CD4-positive, alpha-beta T cell treated with Interleukin-6 for 4 hours (primary cell): ENCODE measurements at regions not wholly inside any gene's neighbourhood (a gene's known extent, or its start where the extent isn't known, plus 50 kb on each side); places are given as distances from the start of the nearest gene placed in this dataset.

ENCODE experiments used
- DNase-seq: peaks from one replicate; pipeline ENCODE4 v3.0.0-alpha.2; 2020; ENCODE audit warnings: mixed read lengths

DNA sequence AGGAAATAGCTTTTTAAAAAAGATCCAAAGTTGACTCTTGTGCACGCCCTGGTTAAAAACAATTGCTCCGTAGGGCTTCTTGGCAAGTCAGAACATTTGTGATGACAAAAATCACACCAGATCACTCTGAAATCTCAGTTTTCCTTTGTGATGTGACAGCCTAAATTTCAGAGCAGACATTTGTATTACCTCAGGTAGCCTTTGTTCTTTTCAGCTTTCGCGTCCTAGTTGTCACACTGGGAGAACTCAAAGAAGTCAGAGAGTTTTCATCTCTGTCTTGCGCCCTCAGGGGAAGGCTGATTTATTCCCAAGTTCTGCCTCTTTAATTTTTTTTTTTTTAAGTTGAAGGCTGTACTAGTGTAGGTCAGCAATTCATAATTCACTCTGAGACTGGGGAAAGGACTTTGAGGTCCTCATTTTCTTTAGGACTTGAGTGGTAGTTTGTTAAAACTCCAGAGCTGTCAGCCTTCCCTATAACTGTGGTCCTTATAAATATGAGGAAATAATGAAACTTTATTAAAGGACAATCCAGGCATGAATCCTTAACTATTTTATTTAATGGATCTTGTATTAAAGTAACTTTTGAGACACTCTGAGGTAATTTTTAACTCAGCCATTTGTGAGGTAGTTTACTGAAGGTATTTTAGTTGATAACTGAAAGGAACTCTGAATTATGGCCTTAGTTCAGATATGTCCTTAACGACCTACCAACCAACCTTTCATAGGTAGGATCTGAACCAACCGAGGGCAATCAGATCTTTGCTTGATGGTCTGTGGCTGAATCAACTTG lies 525.1 kb upstream of the FAM98A start:
- no peak for DNase-seq

DNA sequence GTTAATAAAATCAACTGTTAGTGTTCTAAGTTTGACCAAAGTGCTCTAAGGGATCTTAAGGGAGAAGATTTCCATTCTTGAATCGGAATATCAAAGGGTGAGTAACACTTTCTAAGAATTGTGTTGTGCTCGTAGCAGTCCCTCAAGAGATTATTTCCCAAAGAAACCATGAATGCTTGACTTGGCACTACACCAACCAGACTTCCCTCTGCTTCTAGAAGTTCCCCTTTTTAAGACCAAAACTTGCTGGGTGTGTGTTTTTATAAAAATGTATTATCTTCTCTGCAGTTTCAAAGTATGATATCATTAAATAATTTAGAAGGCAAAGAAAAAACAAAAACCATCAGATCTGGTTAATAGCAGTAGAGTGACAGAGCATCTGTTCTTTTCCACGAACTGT lies 522.0 kb upstream of the FAM98A start:
- DNase-seq, result no peak

DNA sequence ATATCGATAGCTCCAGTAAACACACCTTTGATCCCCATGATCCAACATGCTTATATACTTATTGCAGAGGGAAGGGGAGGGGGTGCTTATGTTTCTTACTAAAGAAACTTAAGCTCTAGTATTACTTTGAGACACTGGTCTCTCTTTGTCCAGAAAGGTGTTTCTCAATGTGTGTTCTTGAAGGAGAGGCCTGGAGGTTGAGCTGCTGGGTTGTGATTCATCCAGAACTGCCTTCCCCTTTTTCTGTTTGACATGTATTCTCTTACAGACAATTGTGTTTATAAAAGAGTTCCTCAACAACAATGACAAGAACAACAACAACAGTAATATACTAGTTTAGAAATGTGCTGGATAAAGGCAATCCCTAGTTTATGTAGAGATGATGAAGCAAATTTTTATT lies 516.0 kb upstream of the FAM98A start:
- DNase-seq, result no peak

DNA sequence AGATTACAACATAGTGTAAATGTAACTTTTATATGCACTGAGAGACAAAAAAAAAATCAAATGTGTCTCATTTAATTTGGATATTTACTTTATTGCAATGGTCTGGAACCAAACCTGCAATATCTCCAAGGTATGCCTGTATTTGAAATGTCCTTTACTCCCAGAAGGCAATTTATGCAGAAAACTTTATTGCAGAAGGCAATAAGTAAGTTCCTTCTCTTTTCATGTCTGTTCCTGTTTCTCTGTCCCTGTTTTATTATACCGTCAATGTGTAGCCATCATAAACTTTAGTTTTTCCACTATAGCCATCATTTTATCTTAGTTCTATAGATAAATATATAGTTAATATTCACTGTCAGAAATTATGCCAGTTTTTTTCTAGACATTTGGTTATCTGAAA lies 513.1 kb upstream of the FAM98A start:
- no peak for DNase-seq

DNA sequence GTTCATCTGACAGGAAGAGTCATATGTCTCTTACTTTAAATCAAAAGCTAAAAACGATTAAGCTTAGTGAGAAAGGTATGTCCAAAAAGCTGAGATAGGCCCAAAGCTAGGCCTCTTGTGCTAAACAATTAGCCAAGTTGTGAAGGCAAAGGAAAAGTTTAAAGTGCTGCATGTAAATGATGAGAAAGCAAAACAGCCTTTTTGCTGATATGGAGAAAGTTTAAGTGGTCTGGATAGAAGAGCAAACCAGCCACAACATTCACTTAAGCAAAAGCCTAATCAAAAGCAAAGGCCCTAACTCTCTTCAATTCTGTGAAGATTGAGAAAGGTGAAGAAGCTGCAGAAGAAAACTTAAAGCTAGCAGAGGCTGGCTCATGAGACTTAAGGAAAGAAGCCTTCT lies 511.3 kb upstream of the FAM98A start:
- DNase-seq, result no peak

DNA sequence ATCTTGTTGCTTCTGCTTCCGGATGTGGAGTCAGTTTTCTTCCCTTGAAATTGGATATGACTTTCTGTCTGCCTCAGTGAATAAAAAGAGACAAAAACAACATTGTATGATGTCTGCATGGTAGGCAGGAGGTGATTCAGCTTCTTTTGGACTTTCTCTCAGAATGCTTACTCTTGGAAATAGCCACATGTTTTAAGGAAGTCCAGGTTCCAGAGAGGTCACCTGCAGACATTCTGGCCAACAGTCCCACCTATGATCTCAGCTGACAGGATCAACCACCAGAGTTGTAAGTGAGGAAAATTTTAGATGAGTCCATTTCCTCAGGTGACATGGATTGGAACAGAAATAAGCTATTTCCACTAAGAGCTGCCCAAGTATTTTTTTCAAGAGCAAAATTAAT lies 508.7 kb upstream of the FAM98A start:
- no peak for DNase-seq

DNA sequence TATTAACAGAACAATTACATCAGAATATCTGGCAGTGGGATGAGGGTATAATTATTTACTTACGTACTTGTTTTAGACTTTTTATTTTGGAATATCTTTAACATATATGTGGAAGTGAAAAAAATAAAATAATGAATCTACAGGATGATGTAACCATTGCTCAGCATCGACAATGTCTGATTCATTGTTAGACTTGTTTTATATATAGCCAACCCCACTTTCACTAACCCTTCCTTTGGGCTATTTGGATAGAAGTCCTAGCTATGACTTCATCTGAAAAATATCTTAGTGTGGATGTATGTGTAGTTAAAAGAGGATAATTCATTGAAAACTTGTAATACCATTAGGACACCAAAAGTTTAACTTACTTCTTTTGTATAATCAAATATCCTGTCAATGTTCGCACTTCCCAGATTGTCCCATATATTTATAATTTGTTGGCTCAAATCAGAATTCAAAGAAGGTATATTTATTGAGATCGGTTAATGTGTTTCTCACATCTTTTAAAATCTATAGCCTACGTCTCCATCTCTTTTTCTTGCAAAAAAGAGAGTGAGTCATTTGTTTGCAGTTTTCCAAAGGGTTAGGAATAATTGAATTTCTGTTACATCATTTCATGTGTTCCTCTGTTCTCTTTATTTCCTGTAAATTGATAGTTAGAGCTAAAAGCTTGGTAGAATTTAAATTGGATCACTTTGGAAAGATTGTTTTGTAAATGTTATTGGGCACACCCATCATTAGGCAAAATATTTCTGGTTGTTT lies 506.1 kb upstream of the FAM98A start:
- DNase-seq, result no peak

DNA sequence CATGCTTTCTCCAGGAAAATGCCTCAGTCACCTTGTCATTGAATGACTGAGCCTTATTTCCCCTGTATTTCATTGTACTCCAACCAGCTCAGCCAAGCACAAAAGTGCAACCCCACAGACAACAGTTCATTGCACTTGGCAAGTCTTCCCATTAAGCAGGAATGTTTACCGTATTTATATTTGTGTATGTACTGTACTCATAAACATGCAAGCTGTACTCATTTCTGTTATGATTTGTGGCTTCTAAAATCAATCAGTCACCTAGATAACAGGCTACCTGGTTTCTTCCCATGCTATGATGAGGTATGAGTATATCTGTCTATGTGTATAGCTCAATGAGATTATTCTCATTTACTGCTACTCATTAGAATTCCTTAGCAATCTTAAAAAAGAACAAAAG lies 505.5 kb upstream of the FAM98A start:
- DNase-seq, result no peak

DNA sequence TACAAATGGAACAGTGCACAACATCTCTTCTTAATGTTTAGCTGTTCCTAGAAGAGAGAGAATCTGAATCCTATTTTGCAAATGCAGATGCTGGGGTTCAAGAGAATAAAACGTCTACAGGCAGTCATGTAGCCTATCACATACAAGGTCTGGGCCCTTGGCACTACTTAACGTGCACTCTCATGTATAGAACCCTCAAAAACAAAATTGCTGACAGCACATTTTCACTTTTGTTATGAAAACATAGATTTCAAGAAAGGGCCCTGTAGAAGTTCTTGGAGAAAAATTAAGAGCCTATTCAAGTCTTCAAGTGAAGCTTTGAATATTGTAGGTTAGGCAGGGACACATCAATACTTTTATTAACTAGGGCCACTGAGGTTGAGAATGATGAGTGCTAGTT lies 504.3 kb upstream of the FAM98A start:
- DNase-seq, result no peak

DNA sequence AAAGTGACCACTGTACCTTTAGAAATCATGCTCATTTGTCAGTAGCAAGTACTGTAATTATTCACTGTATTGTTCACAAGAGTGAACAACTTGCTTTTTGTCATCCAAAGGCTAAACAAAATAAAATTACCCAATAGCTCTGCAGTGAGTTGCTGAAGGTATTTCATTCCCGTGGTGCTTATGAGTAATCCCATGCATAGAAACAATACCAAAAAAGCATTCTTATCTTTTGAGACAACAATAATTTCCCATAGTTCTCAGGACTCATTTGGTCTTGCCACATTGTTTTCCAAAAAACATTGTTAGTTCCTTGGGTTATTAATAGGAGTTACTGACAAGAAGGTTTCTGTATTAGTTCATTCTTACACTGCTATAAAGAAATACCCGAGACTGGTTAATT lies 503.2 kb upstream of the FAM98A start:
- no peak for DNase-seq

DNA sequence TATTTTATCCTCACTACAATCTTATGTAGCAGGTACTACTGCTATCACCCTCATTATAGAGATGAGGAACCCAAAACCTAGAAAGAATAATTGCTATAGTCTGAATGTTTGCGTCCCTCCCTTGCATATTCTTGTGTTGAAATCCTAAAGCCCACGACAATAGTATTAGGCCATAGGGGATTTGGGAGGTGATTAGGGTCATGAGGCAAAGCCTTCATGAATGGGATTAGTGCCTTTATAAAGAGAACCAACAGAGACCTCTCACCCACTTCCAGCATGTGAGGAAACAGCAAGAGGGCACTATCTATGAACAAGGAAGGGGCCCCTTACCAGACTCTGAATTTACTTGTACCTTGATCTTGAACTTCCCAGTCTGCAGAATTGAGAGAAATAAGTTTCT lies 500.3 kb upstream of the FAM98A start:
- DNase-seq, result no peak

DNA sequence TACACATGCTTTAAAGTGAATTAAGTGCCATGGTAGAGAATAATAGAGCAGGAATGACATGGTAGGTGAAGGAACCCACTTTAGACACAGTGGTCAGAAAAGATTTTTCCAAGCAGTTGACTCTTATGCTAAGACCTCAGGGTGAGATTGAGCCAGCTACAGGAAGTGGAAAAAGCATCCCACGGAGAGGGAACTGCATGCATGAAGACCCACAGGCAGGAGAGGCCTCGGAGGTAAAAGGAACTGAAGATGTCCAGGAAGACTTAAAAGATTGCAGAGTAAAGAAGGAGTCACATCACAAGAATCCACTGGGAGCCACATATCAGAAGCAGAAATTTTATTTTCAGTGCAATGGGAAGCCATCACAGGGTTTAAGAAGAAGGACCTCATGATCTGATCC lies 499.2 kb upstream of the FAM98A start:
- DNase-seq, result no peak

DNA sequence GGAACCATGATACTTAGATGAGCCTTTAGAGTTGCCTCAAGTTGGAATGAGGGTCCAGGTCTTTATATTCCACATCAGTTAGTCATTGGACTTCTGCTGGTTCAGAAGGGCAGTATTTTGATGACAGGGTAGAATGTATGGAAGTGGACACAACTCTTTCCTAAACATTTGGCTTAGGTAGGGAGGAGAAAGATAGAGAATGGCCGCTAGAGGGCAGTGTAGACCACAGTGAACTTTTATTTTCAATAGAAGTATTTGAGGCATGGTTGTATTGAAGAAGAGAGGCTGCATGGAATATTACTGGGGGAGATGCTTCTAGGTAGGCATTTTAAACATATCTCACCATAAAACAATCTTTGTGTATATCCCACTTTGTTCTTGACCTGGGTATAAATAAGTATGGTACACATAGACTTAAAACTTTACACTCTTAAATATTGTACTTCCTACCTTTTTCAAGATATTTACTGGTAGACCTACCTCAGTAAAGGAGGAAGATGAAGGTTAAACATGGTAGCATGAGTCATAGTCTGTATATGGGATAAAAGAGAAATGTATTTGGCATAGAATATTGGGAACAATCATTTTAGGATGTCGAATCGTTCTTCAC lies 497.6 kb upstream of the FAM98A start:
- DNase-seq, result peak; percentile 48

DNA sequence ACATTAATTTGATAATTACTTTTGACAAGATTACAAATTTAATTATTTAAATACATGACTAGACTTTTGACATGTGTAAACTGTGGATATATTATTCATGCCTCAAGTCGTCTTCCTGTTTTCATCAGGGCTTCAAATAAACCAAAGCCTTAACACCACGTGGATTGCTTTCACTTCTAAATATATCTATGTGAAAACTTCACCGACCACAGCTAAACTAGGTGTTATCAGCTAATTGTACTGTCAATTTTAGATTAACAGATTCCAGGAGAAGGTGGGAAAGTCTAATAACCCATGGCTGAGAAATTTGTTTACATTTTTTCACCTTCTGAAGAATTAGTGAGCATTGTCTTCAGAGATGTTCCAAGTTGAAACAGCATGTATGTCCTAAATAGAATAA lies 494.7 kb upstream of the FAM98A start:
- DNase-seq, result no peak

DNA sequence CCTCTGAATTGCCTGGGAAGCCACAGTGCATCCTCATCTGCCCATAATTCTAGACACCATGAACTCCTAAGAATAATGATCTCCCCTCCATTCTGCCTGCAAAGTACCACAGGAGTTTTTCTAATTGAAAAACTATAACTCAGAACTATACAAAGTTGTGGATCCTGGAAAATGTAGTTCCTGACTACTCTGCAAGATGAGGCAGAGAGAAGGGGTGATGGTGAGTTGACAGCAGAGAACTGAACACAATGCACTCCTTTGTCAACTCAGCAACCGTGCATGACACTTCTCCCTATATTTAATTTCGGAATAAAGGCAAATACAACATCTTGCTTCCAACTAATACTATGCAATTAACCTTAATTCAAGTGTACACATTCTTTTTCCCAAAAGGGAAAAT lies 471.1 kb upstream of the FAM98A start:
- DNase-seq, result no peak

DNA sequence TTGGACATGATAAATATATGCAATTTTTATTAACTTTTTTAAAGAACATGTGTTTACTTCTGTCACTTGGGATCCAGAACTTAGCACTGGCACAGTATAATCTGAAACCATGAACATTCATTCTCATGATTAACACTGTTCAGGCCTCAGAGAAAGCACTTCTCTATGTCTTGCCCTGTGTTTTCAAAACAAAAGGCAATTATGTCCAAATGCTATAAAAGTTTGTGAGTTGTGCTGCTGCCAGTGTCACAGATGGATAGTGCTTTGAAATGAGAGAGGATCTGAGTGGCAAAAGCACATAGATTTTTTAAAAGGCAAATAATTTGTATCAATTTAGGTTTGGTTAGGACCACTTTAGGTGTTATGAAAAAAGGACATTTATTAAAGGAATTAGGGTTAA lies 470.5 kb upstream of the FAM98A start:
- no peak for DNase-seq

DNA sequence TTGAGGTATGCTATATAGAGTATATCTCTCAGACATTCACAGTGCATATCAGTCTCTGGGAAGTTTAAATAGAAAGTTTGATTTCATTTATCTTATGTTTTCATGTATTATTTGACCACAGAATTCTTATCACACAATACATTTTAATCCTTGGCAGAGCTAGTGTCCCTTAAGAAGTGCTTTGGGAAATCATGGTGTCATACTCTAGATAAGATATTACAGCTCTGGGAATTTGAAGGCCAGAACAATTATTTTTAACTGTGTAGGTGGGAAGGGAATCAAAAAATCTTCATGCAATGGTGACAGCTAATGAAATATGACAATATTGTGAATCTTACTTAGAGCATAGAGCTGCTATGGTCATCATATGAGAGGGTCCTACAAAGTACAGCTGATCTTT lies 451.3 kb upstream of the FAM98A start:
- no peak for DNase-seq

DNA sequence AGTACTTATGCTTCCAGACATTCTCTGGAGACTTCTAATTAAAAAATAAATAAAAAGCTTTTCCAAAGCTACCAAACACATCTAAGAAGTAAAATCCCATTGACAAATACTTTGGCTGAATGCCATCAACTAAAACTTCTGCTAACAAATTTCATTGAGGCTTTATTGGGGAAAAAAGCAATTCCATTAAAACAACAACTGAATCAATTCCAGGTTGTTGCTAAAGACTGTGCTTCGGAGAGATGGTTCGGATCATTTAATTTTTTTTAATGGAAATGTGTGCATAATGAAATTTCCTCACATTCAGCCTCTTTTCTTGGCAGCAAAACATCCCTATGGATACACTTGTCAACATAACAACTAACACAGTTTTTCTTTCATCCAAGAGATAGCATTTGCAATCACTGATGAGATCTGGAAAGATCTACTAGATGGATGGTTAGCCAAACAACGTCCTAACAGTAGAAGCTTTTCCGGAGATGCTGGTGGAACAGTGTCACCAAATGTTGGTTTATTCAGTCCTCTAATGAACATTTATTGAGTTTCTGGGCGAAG lies 446.1 kb upstream of the FAM98A start:
- no peak for DNase-seq

DNA sequence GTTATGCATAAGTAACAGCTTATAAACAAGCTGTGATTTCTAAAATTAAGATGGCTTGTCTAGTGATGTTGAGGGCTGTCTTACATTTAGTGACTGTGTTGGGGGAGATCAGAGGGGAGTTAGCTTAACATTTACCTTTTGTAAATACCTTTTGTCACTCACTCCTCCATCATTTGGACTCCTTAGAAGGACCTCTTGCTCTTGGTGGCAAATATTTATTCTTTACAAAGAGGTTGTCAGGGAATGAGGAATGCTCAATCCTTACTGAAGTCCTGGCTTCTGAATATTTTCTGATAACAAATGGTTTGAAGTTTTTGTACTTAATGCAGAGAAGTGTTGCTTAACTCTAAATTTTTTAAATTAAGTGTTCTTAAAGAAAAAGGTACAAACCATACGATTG lies 438.8 kb upstream of the FAM98A start:
- no peak for DNase-seq

DNA sequence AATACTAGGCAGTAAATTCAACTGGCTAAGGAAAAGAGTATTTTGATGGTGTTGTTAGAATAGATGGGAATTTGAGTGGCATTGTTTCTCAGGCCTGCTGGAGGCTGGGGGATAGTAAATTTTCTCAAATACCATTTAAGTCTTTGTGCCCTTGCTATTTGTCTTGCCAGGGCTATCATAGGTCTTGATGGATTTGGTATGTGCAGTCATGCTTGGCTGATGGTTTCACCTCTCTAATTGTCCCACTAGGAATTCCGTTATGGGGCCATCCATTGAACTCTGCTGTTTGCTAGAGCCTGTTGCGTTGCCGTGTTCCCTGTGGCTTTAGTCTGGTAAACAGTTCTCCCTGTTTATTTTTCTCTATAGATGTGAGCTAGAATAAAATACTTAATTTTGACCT lies 438.1 kb upstream of the FAM98A start:
- no peak for DNase-seq

DNA sequence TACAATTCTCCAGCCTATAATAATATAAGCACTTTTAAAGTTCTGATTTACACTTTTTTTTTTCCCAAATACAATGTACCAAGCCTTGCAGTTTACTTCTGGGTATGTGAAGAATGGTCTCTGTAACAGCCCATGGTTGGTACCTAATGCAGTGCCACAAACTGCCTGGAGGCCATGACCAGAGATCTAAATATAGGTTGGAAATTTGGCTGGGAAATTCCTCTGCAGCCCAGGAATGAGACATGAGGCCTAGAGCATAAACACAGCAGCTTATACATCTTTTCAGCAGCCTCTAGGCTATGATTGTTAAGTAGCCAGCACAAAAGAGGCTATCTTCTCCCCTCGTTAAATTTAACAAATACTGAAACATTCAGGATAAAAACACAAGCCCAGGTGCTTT lies 432.0 kb upstream of the FAM98A start:
- DNase-seq, result no peak

DNA sequence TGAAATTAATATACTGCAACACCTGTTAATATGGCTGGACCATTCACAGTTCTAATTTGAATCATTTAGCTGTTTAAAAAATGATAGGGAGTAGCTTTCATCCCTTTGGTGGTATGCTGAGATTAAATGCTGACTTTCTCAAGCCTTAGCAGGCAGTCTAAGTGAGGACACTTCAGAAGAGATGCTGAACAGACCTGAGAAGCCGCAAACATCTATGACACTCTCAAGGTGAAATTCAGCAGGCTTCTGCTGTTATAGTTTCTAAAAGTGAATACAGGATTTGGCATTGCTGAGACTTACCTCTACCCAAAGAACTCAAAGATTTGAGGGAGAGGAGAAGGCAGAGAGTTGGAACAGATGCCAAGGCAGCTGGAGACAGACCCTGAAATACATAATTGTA lies 431.2 kb upstream of the FAM98A start:
- DNase-seq, result no peak

DNA sequence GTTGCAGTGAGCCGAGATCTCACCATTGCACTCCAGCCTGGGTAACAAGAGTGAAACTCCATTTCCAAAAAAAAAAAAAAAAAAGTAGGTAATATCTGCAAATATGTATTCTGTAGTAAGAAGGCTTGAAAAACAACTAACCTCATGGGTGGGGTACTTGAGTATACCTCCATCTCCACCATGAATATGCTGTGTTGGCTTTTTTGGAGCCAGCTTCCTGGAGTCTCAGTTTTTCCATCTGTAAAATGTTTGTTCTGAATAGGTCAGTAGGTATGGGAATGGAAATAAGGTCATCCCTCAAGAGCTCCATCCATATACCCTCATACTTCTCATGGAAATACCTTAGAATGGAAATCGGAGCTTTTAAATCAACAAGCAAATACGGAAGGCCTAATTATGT lies 430.0 kb upstream of the FAM98A start:
- DNase-seq, result no peak

DNA sequence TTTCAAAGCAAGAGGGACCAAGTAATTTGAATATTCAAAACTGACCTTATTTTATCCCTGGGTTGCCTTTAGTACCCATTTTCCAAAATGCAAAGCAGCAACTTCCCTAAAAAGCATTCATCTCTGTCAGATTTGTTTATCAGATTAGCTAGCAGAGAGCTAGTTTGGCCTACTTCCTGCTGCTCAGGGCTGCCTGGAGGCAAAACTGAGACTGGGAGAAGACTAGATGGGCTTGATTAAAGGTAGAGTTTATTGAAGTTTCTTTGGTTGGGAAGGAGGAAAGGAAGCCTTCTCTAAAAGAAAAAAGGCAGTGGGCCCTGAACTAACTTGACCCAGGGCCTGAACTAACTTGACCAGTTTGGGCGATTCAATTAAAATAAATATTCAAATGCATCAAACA lies 426.1 kb upstream of the FAM98A start:
- no peak for DNase-seq
